GM19035 (cell line): ENCODE measurements at regions not wholly inside any gene's neighbourhood (a gene's known extent, or its start where the extent isn't known, plus 50 kb on each side); places are given as distances from the start of the nearest gene placed in this dataset.

Experiments
- ATAC-seq: cut with Tn5 transposase; IDR thresholded peaks from one replicate; pipeline ENCODE4 v1.9.1; 2021; ENCODE audit not compliant: unreplicated experiment

- ATAC-seq: no peak
These were observed 96.7 kb upstream of the SLC14A2 start for GRCh38 chr18:45518311-45519155.

DNA sequence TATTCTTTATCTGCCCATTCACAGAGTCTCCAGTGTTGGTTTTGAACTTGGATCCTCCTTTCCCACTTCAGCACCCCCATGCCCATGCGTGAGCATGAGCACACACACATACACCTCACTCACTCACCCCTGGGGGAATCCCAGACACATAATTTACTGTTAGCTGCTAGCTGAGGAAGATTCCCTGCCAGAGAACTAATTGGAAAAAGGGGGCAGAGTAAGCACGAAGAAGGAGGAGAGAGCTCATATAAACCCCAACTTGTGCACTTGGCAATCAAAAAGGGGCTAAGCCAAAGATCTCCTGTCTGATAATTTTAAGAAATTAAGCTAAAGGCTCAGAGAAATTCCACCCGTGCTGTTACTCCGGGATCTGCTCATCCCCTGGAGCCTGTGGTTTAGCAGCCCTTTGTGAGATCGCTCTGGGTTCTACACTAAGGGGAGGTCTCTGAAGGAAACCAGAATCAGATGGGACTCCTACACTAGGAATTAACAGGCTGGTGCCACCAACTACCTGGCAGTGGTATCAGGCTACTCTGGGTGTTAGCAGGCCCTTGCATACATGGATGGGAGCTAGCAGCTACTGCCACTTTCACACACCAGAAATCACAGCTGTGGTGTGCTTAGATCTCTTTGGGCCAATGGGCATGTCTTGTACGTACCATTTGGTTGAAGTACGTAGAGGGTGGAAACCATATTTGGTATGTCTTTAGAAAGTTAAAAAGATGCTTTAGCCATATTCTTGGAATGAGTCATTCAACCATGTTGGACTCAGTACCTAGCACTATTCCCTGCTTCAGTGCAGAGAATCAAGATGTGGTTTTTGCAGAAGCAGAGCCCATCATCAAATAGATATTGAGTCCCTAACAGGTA, 95.6 kb upstream of the SLC14A2 start:
- ATAC-seq: no peak

- no peak for ATAC-seq
These were observed 94.1 kb upstream of the SLC14A2 start for GRCh38 chr18:45521136-45521535.

DNA sequence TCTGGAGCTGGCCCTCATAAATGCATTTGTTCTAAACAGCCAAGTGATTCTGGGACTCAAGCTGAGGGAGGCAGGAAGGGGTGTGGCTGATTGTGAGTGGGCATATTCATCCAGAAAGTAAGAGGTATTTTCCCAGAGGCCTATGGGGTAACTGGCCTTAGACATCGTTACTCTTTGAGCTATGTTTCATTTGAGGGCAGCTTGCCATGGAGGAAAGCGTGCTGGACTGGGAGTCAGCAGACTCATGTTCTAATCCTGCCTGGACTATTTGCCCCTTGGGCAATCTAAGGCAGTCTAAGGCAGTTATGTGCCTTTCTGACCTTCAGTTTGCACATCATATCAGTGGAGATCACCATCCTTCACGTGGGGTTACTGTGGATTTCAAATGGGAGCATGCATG, 93.5 kb upstream of the SLC14A2 start:
- no peak for ATAC-seq

GRCh38 chr18:45522371-45522770, 92.9 kb upstream of the SLC14A2 start:
- no peak for ATAC-seq

- no peak for ATAC-seq
These were observed 90.0 kb upstream of the SLC14A2 start for GRCh38 chr18:45525301-45525700.

DNA sequence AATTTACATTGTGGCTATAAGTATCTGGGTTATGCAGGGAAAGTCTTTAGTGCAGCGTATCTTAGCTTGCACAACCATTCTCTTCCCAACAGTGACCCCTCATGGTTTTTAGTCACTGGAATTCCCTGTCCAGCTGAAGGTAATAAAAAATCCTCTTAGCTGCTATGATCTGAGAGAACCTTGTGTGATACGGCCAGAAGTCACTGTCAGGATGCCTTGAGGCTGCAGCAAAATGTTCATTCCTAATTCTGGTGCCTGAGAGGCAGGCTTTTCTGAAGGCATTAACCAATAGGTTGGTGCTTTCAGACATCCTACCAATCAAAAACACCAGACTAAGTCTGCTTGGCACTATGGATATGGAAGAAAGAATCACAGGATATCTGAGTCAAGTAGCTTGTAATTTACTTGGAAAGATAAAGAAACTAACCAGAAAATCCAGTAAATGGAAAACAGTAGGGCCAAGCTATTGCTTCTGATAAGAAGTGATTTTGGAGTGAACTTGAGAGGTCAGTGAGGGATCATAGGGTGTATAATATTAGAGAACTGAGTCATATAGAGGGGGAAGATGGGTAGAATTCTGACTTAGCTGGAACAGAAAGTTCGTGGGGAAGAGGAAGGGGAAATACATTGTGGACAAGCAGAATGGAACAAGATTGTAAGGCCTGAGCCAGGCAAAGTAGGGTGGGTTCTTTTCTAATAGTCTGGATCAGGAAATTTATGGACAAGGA, 89.0 kb upstream of the SLC14A2 start:
- no peak for ATAC-seq

DNA sequence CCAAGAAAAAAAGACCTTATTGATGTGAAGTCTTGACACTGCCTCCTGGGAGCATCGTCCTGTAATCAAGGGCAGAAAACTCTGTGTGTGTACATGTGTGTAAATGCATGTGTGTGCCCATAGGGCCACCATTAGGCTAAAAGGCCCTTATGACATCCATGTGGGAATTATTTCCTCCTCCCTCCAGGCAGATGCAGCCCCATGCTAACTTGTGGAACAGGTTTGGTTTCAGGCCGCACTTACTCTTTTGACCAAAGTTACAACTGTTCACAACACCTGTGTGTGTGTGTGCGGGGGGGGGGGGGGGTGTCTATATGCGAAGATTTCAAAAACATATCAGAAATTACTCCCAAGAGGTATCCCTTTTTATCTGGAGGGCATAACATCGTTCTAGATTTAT, 87.4 kb upstream of the SLC14A2 start:
- no peak for ATAC-seq

DNA sequence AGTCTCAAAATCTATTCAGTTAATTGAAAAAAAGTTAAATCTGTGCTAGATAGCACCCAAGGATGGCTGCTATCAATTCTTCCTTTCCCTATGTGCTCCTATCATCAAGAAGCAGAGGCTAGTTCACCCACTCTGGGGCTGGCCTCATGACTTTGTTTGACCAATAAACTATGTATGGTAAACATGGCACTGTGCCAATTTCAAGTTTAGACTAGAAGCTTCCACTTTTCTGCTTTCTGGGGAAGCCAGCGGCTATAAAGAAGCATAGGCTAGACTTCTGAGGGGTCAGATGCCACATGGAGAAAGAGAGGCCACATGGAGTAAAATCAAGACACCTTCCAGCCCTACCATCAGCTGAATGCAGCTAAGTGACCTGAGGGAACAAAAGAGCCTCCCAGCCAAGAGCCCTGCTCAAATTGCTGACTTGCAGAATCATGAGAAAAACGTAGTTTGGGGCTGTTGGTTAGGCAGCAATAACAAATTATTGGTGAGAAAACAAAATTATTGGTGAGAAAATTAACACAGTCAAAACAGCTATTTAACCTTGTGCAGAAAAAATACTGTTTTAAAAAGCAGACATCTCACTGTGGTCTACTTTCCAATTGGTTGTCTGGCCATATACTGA, 86.5 kb upstream of the SLC14A2 start:
- no peak for ATAC-seq

GRCh38 chr18:45538444-45538843, 76.8 kb upstream of the SLC14A2 start:
- no peak for ATAC-seq

- no peak for ATAC-seq
These were observed 75.8 kb upstream of the SLC14A2 start for GRCh38 chr18:45539491-45539891.

GRCh38 chr18:45540125-45540524, 75.2 kb upstream of the SLC14A2 start:
- no peak for ATAC-seq

DNA sequence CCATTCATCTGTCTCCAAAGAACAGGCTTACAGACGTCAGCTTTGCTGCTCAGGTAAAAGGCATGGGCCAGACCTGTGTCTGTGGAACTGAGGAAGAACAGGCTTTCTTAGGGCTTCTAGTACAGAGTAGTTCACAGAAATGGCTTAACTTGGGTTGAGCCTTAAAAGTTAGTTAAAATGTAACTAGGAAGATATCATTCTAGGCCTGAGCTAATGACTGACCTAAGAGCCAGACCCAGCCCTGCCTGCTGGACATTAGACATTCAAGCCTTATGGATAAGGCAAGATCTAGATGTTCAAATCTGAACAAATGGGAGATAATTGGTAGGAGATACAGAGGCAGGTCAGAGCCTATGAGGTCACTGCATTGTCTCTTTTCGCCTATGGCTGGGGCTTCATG, 73.9 kb upstream of the SLC14A2 start:
- no peak for ATAC-seq

- ATAC-seq: no peak
These were observed 73.2 kb upstream of the SLC14A2 start for GRCh38 chr18:45542043-45542442.

DNA sequence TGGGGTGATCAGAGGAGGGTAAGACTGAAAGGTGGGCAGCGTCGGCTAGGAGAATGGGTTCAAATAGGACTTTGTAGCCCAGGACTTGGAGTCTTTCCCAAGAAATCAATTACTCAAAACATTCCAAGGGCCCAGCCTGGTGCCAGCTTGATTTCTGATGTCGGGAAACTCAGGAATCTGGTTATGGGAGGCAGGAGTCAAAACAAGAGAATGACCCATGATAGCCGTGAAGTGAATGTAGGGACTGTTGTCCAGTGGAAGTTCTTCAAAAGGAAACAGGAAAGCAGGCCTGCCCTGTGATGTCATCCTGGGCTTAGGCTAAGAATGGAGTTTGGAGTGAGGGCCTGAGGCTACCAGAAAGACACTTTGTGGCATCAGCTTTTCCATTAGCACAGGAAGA, 67.4 kb upstream of the SLC14A2 start:
- ATAC-seq: no peak

- no peak for ATAC-seq
These were observed 66.7 kb upstream of the SLC14A2 start for GRCh38 chr18:45548614-45549013.

DNA sequence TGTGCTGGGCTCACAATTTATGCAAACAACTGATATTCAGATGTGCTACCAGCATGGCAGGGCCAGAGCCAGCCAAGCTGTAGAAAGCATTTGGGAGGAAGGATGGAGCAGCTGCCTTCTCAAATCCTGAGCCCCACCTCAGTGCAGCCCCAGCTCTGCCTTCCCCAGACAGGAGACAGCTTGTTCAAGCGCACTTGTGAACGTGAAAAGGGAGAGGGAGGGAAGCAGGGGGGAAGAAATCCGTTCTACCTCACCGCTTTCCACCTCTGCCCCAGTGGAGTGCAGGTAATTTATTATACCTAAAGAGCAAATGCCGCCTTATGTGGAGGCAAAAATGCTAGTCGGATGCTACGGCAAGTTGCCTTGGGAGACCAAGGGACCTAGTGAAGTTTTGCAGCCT, 66.0 kb upstream of the SLC14A2 start:
- no peak for ATAC-seq

- ATAC-seq: no peak
These were observed 64.0 kb upstream of the SLC14A2 start for GRCh38 chr18:45551142-45551815.

- no peak for ATAC-seq
These were observed 61.4 kb upstream of the SLC14A2 start for GRCh38 chr18:45553723-45554388.

GRCh38 chr18:45554389-45554737, 60.9 kb upstream of the SLC14A2 start:
- no peak for ATAC-seq
